ENCODE measurements at regions not wholly inside any gene's neighbourhood (a gene's known extent, or its start where the extent isn't known, plus 50 kb on each side); places are given as distances from the start of the nearest gene placed in this dataset.

GRCh38 chr22:26914519-26915185 is 257.3 kb downstream of the MIAT start:
- TF ChIP-seq CTCF (IDR thresholded peaks at IDR 0.05; ENCODE audit: insufficient read depth, low read depth, low read length), result no peak
- no peak for TF ChIP-seq EZH2 (IDR thresholded peaks at IDR 0.05; ENCODE audit: insufficient read depth, low read length)

All from astrocyte (in vitro differentiated cells and primary cell).